GM10266 (cell line): ENCODE measurements at regions not wholly inside any gene's neighbourhood (a gene's known extent, or its start where the extent isn't known, plus 50 kb on each side); places are given as distances from the start of the nearest gene placed in this dataset.

Experiments
- DNase-seq: peaks from one replicate; pipeline ENCODE4 v3.0.0; 2012; ENCODE audit errors: extremely low spot score
- CTCF ChIP-seq: IDR thresholded peaks from 2 replicates; pipeline ENCODE4 v1.5.1; 2012; ENCODE audit warnings: mild to moderate bottlenecking, low read depth; ENCODE audit not compliant: control insufficient read depth, insufficient read depth; ENCODE audit errors: missing control alignments

DNA sequence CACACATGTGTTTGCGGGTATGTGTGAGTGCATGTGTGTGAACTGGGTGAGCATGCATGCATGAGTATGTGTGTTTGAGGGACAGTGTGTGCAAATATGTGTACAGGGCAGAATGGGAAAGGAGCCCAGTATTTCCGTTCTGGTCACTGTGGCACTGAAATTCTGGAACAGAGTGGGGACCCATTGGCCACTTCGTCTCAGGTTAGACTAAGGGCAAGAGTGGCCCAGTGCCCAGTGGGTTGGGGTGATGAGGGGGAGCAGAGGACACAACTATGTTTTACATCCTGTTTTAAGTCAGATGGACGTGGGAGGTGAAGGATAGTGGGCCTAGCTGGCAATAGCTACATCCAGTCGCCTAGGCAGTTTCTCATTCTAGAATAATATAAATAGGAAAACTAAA is 438.5 kb downstream of the DYNC2H1 start:
- no peak for DNase-seq
- no peak for TF ChIP-seq CTCF

DNA sequence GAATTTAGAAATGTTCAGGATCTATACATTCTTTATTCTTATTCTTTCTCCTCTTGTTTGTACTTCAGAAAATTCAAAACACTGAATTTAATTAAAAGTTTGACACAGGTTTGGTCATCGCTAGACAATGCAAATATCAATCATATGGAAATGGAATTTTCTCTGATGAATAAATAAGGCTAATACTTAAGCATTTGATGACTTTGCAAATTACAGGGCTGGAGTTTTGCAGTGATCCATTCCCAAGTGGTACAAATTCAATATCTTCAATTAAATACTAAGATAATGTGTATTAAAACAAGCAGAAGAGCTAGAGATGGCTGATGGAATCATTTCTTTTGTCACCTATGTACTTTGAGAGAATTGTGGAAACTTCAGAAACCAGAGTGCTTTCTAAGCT is 439.6 kb downstream of the DYNC2H1 start:
- DNase-seq = no peak
- no peak for TF ChIP-seq CTCF

DNA sequence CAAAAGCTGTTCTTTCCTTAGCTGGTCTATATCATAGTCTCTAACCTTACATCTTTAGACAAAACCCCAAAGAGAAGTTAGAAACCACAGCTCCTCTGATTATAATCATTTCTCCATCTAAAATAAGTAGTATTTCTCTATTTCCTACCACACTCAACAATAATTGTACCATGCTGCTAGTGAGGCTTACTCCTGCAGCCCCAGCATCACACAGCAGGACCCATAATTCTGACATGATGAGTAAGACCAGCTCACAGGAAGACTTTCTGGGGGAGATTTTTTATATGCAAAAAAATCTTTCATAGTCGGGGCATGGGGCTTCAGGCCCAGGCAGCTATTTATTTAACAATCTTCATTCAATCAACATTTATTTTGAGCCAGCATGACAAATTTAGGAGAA is 441.6 kb downstream of the DYNC2H1 start:
- no peak for DNase-seq
- no peak for TF ChIP-seq CTCF

GRCh38 chr11:103552086-103552485 is 442.9 kb downstream of the DYNC2H1 start:
- no peak for DNase-seq
- no peak for TF ChIP-seq CTCF

GRCh38 chr11:103556171-103556570 is 446.9 kb downstream of the DYNC2H1 start:
- no peak for TF ChIP-seq CTCF
- no peak for DNase-seq

- DNase-seq = no peak
- TF ChIP-seq CTCF = no peak
Observed at GRCh38 chr11:103566116-103566515, 456.9 kb downstream of the DYNC2H1 start.

GRCh38 chr11:103581760-103582159 is 454.7 kb upstream of the DDI1 start:
- no peak for DNase-seq
- no peak for TF ChIP-seq CTCF
